Bronchial epithelial cell (primary cell): ENCODE measurements at regions not wholly inside any gene's neighbourhood (a gene's known extent, or its start where the extent isn't known, plus 50 kb on each side); places are given as distances from the start of the nearest gene placed in this dataset.

ENCODE experiments used
- DNase-seq: peaks from one replicate; pipeline ENCODE4 v3.0.0-alpha.2; 2010; ENCODE audit warnings: low read depth
- FAIRE-seq: peaks from 2 replicates; lab custom pipeline; 2011; peaks lifted over from hg19 to GRCh38; lab: Jason Lieb, UNC
- H3K27me3 ChIP-seq: 2 replicates; pipeline ENCODE4 v1.5.1; 2011; ENCODE audit warnings: low read length; ENCODE audit not compliant: control insufficient read depth, insufficient read depth
- H3K36me3 ChIP-seq: 2 replicates; pipeline ENCODE4 v1.5.1; 2011; ENCODE audit warnings: low read length; ENCODE audit not compliant: control insufficient read depth, insufficient read depth
- H3K4me3 ChIP-seq: 2 replicates; pipeline ENCODE4 v1.5.1; 2011; ENCODE audit warnings: mild to moderate bottlenecking, low read depth, low read length, control low read depth
- CTCF ChIP-seq: IDR thresholded peaks from 2 replicates; pipeline ENCODE4 v1.5.1; 2011; ENCODE audit warnings: mild to moderate bottlenecking, moderate library complexity, low read length, control low read depth, inconsistent platforms; ENCODE audit not compliant: insufficient read depth, severe bottlenecking

DNA sequence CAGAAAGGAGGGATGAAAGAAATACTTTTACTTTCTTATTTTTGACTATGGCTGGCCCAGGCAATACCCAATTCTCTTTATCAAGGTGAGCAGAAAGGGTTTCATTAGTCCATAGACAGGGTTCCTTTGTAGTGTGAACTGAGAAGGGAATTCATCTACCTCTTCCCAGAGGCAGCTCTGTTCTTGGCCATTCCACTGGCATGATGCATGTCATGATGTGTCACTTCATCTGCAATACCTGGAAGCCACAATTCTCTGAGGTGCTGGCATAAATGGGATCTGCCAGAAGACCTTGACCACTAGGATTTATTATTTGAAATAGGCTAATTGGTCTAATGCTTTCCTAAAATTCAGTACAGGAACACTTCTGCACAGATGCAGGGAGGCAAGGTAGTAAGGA, 542.8 kb downstream of the RFC3 start:
- no peaks in the 10 kb centered on the region for H3K27me3 ChIP-seq
- no peak for FAIRE-seq
- no peaks in the 10 kb centered on the region for H3K36me3 ChIP-seq
- DNase-seq, result peak; percentile 58
- no peak overlapping the region for H3K4me3 ChIP-seq
- TF ChIP-seq CTCF, result no peak

DNA sequence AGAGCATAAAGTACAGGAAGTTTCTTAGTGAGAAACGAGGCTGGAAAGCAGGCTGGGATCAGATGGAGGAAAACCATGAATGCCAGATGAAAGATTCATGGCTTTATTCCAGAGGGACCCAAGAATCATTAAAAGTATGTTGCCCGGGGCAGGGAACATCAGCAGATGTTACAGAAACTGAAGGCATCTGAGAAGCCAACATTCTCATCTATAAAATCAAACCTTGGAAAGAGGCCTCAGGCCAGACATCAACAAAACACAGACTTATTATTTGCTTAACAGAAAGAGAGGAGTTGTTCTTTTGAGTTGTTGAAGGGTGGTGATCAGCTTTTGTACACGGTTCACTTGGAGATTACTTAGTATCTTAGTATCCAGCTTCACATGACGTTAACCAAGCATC, 543.6 kb downstream of the RFC3 start:
- Histone ChIP-seq H3K36me3 (no peaks in the 10 kb centered on the region), H3K4me3 (no peak overlapping the region), H3K27me3 (no peaks in the 10 kb centered on the region)
- FAIRE-seq (no peak), DNase-seq (no peak)
- no peak for TF ChIP-seq CTCF

- TF ChIP-seq CTCF, result no peak
- Histone ChIP-seq H3K36me3 (no peaks in the 10 kb centered on the region), H3K27me3 (no peaks in the 10 kb centered on the region), H3K4me3 (no peak overlapping the region)
- DNase-seq, result no peak
- FAIRE-seq, result no peak
Measured at GRCh38 chr13:34363266-34363665, 545.3 kb downstream of the RFC3 start.

DNA sequence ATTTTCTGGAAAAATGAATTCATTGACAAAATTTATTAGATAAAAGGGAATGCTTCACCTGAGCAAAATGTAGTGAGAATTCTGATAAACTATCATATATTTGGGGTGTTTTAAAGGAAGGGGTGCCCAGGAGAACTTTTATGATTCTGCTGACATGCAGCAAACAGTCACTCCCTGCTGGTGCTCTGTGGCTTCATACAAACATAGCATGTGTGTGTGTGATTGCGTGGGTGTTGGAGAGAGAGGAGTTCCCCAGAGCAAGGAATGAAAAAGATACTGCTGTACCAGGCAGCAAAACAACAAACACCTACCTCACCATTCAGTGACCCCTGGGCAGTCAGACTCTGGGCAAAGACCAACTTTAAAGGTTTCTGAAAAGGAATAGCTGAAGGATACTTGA, 546.7 kb downstream of the RFC3 start:
- no peak for TF ChIP-seq CTCF

GRCh38 chr13:34369931-34370330, 552.0 kb downstream of the RFC3 start:
- DNase-seq (no peak), FAIRE-seq (no peak)
- Histone ChIP-seq H3K27me3 (no peaks in the 10 kb centered on the region), H3K36me3 (no peaks in the 10 kb centered on the region), H3K4me3 (no peak overlapping the region)
- TF ChIP-seq CTCF, result no peak

More for the DNA sequence above, 546.7 kb downstream of the RFC3 start:
- Histone ChIP-seq H3K27me3 (no peaks in the 10 kb centered on the region), H3K36me3 (no peaks in the 10 kb centered on the region), H3K4me3 (no peak overlapping the region)
- peak; percentile 53 for DNase-seq
- FAIRE-seq, result no peak

DNA sequence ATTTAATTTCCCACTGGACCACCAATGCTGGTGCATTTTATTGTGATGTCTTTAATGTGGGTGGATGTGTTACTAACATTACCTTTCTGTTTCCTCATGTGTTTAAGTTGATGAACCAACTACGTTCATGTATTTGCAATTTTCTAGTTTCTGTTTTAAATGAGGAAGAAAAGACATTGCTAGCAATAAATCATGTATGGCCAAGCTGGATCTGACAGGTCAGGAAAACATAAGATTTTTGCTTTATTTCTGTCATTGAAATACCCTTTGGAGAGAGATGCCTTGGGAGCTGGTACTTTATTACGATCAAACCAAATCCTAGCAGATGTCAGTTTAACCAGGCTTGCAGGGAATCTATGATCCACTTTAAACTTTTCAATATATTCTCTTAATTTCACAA, 553.2 kb downstream of the RFC3 start:
- TF ChIP-seq CTCF, result no peak
- no peak for FAIRE-seq
- Histone ChIP-seq H3K36me3 (no peaks in the 10 kb centered on the region), H3K4me3 (no peak overlapping the region), H3K27me3 (no peaks in the 10 kb centered on the region)
- DNase-seq, result no peak
